HG02763 (cell line): ENCODE measurements at regions not wholly inside any gene's neighbourhood (a gene's known extent, or its start where the extent isn't known, plus 50 kb on each side); places are given as distances from the start of the nearest gene placed in this dataset.

Experiments used
- ATAC-seq: cut with Tn5 transposase; IDR thresholded peaks from one replicate; pipeline ENCODE4 v1.9.1; 2021; ENCODE audit warnings: mild to moderate bottlenecking, moderate library complexity; ENCODE audit not compliant: unreplicated experiment

- no peak for ATAC-seq
Observed at GRCh38 chr3:76054404-76054803, 269.1 kb upstream of the ZNF717 start.

GRCh38 chr3:76061654-76062053 lies 276.3 kb upstream of the ZNF717 start:
- no peak for ATAC-seq

- no peak for ATAC-seq
Observed at GRCh38 chr3:76063019-76063418, 277.7 kb upstream of the ZNF717 start.

GRCh38 chr3:76063811-76064210 lies 278.5 kb upstream of the ZNF717 start:
- ATAC-seq, result no peak

- no peak for ATAC-seq
Observed at GRCh38 chr3:76065964-76066363, 280.6 kb upstream of the ZNF717 start.

GRCh38 chr3:76078101-76078500 lies 292.8 kb upstream of the ZNF717 start:
- no peak for ATAC-seq

GRCh38 chr3:76083992-76084391 lies 298.6 kb upstream of the ZNF717 start:
- no peak for ATAC-seq

GRCh38 chr3:76096036-76096435 lies 310.7 kb upstream of the ZNF717 start:
- no peak for ATAC-seq

- no peak for ATAC-seq
Observed at GRCh38 chr3:76096836-76097588, 311.7 kb upstream of the ZNF717 start.

- no peak for ATAC-seq
Observed at GRCh38 chr3:76097589-76097969, 312.2 kb upstream of the ZNF717 start.

GRCh38 chr3:76099956-76100355 lies 314.6 kb upstream of the ZNF717 start:
- no peak for ATAC-seq

GRCh38 chr3:76107935-76108570 lies 322.7 kb upstream of the ZNF717 start:
- no peak for ATAC-seq

- peak; percentile 67 for ATAC-seq
Observed at GRCh38 chr3:76111808-76112207, 326.5 kb upstream of the ZNF717 start.

GRCh38 chr3:76122007-76122406 lies 336.7 kb upstream of the ZNF717 start:
- no peak for ATAC-seq

GRCh38 chr3:76129441-76129840 lies 344.1 kb upstream of the ZNF717 start:
- ATAC-seq, result no peak

GRCh38 chr3:76131396-76132153 lies 346.2 kb upstream of the ZNF717 start:
- ATAC-seq, result no peak

- no peak for ATAC-seq
Observed at GRCh38 chr3:76132154-76132470, 346.8 kb upstream of the ZNF717 start.

GRCh38 chr3:76134166-76134565 lies 348.8 kb upstream of the ZNF717 start:
- ATAC-seq, result no peak

- ATAC-seq, result no peak
Observed at GRCh38 chr3:76138921-76139320, 353.6 kb upstream of the ZNF717 start.

- no peak for ATAC-seq
Observed at GRCh38 chr3:76147846-76148245, 362.5 kb upstream of the ZNF717 start.

- no peak for ATAC-seq
Observed at GRCh38 chr3:76152028-76152427, 366.7 kb upstream of the ZNF717 start.

- no peak for ATAC-seq
Observed at GRCh38 chr3:76161856-76162255, 376.5 kb upstream of the ZNF717 start.
